Cardiac muscle cell (in vitro differentiated cells and primary cell): ENCODE measurements at regions not wholly inside any gene's neighbourhood (a gene's known extent, or its start where the extent isn't known, plus 50 kb on each side); places are given as distances from the start of the nearest gene placed in this dataset.
"Not testable (repeated sequence)": the region's sequence is repeated elsewhere in the genome, so short reads cannot be mapped to it uniquely, and the experiment has no call there.

Source experiments
- DNase-seq, 2 donors: peaks; one replicate each; pipeline versions ENCODE4 v3.0.0 to v3.0.0-alpha.2; 2010 to 2017; ENCODE audit warnings: low read depth in 1 of 2, low spot score in 1 of 2
- H3K27ac ChIP-seq: fragments of 200-600 bp; sonication (generic); 2 replicates; pipeline ENCODE4 v1.5.1; 2016
- H3K27me3 ChIP-seq: fragments of 200-600 bp; sonication (generic); 2 replicates; pipeline ENCODE4 v1.6.0; 2016; ENCODE audit warnings: control low read depth
- H3K36me3 ChIP-seq: fragments of 200-600 bp; sonication (generic); 2 replicates; pipeline ENCODE4 v1.5.1; 2016; ENCODE audit warnings: control low read depth
- H3K4me1 ChIP-seq: fragments of 200-600 bp; sonication (generic); 2 replicates; pipeline ENCODE4 v1.8.1; 2017; ENCODE audit warnings: low read depth, mild to moderate bottlenecking, mixed run types
- H3K4me3 ChIP-seq: fragments of 200-600 bp; sonication (generic); 2 replicates; pipeline ENCODE4 v1.5.1; 2016; ENCODE audit warnings: mild to moderate bottlenecking
- H3K9me3 ChIP-seq: fragments of 200-600 bp; sonication (generic); 2 replicates; pipeline ENCODE4 v1.5.1; 2017; ENCODE audit warnings: low read depth, mild to moderate bottlenecking, control low read depth
- TF ChIP-seq, protein P1 (sequence below): IDR thresholded peaks from 2 replicates; pipeline ENCODE4 v1.5.1; 2012; ENCODE audit warnings: low read depth, mild to moderate bottlenecking, low read length

DNA sequence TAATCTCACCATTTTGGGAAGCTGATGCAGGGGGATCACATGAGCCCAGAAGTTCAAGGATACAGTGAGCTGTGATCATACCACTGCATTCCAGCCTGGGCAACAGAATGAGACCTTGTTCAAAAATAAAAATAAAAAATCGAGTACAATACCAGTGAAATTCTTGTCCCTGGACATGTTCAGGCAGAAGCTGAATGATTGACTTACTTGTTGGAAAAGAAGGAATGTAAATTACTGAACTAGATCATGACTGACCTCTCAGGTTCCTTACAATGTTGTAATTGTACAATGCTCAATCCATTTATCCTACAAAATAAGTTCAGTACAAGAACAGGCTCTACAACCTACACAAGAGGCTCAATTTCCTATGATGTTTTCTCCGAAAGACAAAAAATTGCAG, 1010.4 kb downstream of the TLE1 start:
- no peaks in the 10 kb centered on the region for H3K9me3 ChIP-seq
- no peaks in the 10 kb centered on the region for H3K27me3 ChIP-seq
- no peaks in the 10 kb centered on the region for H3K36me3 ChIP-seq
- no peak overlapping the region for H3K27ac ChIP-seq
- H3K4me1 ChIP-seq: no peaks in the 10 kb centered on the region
- TF ChIP-seq, protein P1, sequence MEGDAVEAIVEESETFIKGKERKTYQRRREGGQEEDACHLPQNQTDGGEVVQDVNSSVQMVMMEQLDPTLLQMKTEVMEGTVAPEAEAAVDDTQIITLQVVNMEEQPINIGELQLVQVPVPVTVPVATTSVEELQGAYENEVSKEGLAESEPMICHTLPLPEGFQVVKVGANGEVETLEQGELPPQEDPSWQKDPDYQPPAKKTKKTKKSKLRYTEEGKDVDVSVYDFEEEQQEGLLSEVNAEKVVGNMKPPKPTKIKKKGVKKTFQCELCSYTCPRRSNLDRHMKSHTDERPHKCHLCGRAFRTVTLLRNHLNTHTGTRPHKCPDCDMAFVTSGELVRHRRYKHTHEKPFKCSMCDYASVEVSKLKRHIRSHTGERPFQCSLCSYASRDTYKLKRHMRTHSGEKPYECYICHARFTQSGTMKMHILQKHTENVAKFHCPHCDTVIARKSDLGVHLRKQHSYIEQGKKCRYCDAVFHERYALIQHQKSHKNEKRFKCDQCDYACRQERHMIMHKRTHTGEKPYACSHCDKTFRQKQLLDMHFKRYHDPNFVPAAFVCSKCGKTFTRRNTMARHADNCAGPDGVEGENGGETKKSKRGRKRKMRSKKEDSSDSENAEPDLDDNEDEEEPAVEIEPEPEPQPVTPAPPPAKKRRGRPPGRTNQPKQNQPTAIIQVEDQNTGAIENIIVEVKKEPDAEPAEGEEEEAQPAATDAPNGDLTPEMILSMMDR: no peak
- DNase-seq: no peak
- H3K4me3 ChIP-seq: no peak overlapping the region

DNA sequence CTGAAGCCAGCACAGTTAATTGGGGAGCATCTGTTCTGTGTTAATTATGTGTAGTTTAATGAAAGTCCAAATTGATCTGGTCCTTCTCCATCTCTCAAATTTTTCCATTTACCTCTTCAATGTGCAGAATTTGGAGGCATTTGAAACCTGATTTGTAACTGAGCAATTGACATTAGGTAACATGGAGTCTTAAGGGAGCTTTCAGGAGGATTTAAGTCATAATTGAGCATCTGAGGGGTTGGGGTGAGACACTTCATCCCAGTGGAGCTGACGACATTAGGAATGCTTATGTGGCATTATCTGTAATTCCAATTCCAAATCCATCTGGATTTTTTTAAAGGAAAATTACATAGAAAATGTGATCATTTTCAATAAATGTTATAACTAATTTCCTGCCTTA, 1015.9 kb downstream of the TLE1 start:
- TF ChIP-seq, protein P1: no peak
- no peaks in the 10 kb centered on the region for H3K4me1 ChIP-seq
- no peaks in the 10 kb centered on the region for H3K27me3 ChIP-seq
- no peak for DNase-seq
- no peaks in the 10 kb centered on the region for H3K36me3 ChIP-seq
- H3K9me3 ChIP-seq: no peaks in the 10 kb centered on the region
- no peak overlapping the region for H3K27ac ChIP-seq
- H3K4me3 ChIP-seq: no peak overlapping the region

DNA sequence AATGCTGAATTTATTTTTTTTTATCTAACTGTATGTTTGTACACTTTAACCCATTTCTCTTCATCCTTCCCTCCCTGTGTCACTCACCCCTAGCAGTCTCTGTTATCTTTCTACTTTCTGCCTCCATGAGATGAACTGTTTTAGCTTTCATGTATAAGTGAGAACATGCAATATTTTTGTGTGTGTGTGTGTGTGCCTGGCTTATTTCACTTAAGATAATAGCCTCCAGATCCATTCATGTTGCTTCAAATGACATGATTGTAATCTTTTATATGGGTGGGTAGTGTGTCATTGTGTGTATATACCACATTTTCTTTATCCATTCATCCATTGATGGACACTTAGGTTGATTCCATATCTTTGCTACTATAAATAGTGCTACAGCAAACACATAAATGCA, 1023.9 kb downstream of the TLE1 start:
- no peak overlapping the region for H3K27ac ChIP-seq
- no peak overlapping the region for H3K4me3 ChIP-seq
- TF ChIP-seq, protein P1: no peak
- DNase-seq: no peak
- H3K9me3 ChIP-seq: no peaks in the 10 kb centered on the region
- H3K27me3 ChIP-seq: no peaks in the 10 kb centered on the region
- no peaks in the 10 kb centered on the region for H3K36me3 ChIP-seq
- H3K4me1 ChIP-seq: no peaks in the 10 kb centered on the region

DNA sequence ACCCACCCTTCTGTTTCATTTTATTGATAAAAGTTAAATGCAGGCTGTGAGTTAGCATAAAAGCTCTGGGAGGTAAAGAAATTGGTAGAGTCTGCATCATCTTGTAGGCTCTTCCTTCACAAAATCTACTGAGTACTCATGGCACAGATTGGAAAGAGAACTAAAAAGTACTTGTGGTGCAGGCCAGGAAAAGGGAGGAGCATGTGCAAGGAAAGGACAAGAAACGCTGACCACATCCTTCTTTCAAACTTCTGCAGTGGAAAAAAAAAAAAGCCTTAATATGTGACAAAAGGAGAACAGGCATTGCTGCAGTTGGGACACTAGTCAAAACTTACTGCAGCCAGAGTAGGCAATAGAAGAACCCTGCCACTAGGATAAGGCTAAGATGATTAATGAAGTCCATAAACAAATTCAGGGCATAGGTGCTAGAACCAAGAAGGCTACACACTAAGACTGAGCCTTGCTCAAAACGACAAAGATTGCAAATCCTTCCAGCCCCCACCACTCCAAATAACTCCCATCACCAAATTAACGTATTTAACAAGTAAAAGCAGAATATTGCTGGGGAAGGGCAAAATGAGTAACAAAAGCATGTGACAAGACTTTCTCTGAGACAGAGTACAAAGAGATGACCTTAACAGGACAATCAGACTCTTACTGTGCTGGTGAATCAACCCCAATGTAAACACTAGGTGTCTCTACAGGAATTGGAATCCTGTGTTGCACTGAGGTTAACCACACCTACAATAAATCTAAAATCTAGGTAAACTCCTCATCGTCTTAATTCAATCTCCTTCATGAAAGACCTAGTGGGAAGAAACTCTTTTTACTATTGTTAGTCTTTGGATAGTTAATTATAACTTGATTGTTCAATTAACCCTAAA, 1024.8 kb downstream of the TLE1 start:
- DNase-seq: peak in 1 of 2 donors; percentile 2
- Histone ChIP-seq H3K9me3 (no peaks in the 10 kb centered on the region), H3K27ac (no peak overlapping the region), H3K36me3 (no peaks in the 10 kb centered on the region), H3K4me1 (no peaks in the 10 kb centered on the region), H3K4me3 (no peak overlapping the region), H3K27me3 (no peaks in the 10 kb centered on the region)
- TF ChIP-seq, protein P1: no peak

DNA sequence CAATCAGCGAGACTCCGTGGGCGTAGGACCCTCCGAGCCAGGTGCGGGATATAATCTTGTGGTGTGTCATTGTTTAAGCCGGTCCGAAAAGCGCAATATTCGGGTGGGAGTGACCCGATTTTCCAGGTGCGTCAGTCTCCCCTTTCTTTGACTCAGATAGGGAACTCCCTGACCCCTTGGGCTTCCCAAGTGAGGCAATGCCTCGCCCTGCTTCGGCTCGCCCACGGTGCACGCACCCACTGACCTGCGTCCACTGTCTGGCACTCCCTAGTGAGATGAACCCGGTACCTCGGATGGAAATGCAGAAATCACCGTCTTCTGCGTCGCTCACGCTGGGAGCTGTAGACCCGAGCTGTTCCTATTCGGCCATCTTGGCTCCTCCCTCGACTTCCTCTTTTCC, 1029.6 kb downstream of the TLE1 start:
- not testable (repeated sequence) for H3K4me1 ChIP-seq, H3K4me3 ChIP-seq, DNase-seq, H3K27me3 ChIP-seq, H3K9me3 ChIP-seq, H3K36me3 ChIP-seq, H3K27ac ChIP-seq

DNA sequence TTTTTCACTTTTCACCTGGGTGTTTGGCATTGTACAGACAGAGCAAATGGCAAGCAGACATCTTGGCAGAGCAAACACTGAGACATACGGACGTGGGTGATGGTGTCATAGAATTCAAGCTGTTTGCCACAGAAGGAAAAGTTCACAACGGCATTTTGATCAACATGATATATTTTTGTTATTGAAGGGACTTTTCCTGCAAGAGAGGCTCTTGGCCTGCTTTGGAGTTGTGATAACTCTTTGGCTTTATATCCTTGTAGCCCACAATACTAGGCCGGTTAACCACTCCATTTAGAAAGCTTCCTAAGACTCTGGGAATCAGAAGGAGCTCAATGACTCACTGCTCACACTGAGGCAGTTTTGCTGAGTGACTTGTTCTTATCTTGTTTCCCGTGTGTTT, 1038.3 kb downstream of the TLE1 start:
- Histone ChIP-seq H3K36me3 (no peaks in the 10 kb centered on the region), H3K4me1 (no peaks in the 10 kb centered on the region), H3K27ac (no peak overlapping the region), H3K27me3 (no peaks in the 10 kb centered on the region), H3K9me3 (no peaks in the 10 kb centered on the region), H3K4me3 (no peak overlapping the region)
- TF ChIP-seq, protein P1: no peak
- DNase-seq: peak in 1 of 2 donors; percentile 77
